Hepatocyte (in vitro differentiated cells): ENCODE measurements at regions not wholly inside any gene's neighbourhood (a gene's known extent, or its start where the extent isn't known, plus 50 kb on each side); places are given as distances from the start of the nearest gene placed in this dataset.
"Not testable (repeated sequence)": the region's sequence is repeated elsewhere in the genome, so short reads cannot be mapped to it uniquely, and the experiment has no call there.

Experiments used
- DNase-seq: peaks from one replicate; pipeline ENCODE4 v3.0.0-alpha.2; 2016; ENCODE audit warnings: low spot score
- H2AFZ ChIP-seq: fragments of 200-600 bp; sonication (generic); 2 replicates; pipeline ENCODE4 v1.6.0; 2016; ENCODE audit warnings: antibody characterized with exemption, mild to moderate bottlenecking
- H3K27ac ChIP-seq: fragments of 200-600 bp; sonication (generic); 2 replicates; pipeline ENCODE4 v1.5.1; 2016; ENCODE audit warnings: mild to moderate bottlenecking
- H3K27me3 ChIP-seq: fragments of 200-600 bp; sonication (generic); 2 replicates; pipeline ENCODE4 v1.6.1; 2016
- H3K36me3 ChIP-seq: fragments of 200-600 bp; sonication (generic); replicated peaks from 2 replicates; pipeline ENCODE4 v1.5.1; 2016; ENCODE audit warnings: low read depth; ENCODE audit not compliant: insufficient read depth
- H3K4me1 ChIP-seq: fragments of 200-600 bp; sonication (generic); 2 replicates; pipeline ENCODE4 v1.5.1; 2016; ENCODE audit warnings: mild to moderate bottlenecking, moderate library complexity; ENCODE audit not compliant: insufficient read depth
- H3K4me2 ChIP-seq: fragments of 200-600 bp; sonication (generic); 2 replicates; pipeline ENCODE4 v1.6.0; 2016
- H3K4me3 ChIP-seq: fragments of 200-600 bp; sonication (generic); 2 replicates; pipeline ENCODE4 v1.5.1; 2016; ENCODE audit warnings: mild to moderate bottlenecking
- H3K79me2 ChIP-seq: fragments of 200-600 bp; sonication (generic); 2 replicates; pipeline ENCODE4 v1.6.0; 2017; ENCODE audit warnings: mild to moderate bottlenecking
- H3K9me2 ChIP-seq: fragments of 200-600 bp; sonication (generic); replicated peaks from 2 replicates; pipeline ENCODE4 v1.6.0; 2017; ENCODE audit warnings: mild to moderate bottlenecking; ENCODE audit not compliant: insufficient read depth
- H3K9me3 ChIP-seq: fragments of 200-600 bp; sonication (generic); 2 replicates; pipeline ENCODE4 v1.5.1; 2016; ENCODE audit warnings: low read depth, mild to moderate bottlenecking
- H4K20me1 ChIP-seq: fragments of 200-600 bp; sonication (generic); 2 replicates; pipeline ENCODE4 v1.6.0; 2016; ENCODE audit warnings: mild to moderate bottlenecking; ENCODE audit not compliant: insufficient read depth, poor library complexity, severe bottlenecking
- EZH2 ChIP-seq: fragments of 200-600 bp; sonication (generic); IDR thresholded peaks from 2 replicates; pipeline ENCODE4 v1.6.1; 2016; ENCODE audit warnings: antibody characterized with exemption, mild to moderate bottlenecking, borderline replicate concordance
- EZH2phosphoT487 ChIP-seq: fragments of 200-600 bp; sonication (generic); IDR thresholded peaks from one replicate; pipeline ENCODE4 v1.6.1; 2018; ENCODE audit warnings: antibody characterized with exemption, mild to moderate bottlenecking, low read depth, moderate library complexity; ENCODE audit not compliant: unreplicated experiment, severe bottlenecking
- WGBS: methylation state at CpG from one replicate; pipeline ENCODE4 v1.1.6; 2016; ENCODE audit warnings: low lambda C conversion rate; ENCODE audit errors: missing lambda C conversion rate; 5-methylcytosine and 5-hydroxymethylcytosine counted together
- TF ChIP-seq, protein P1 (sequence below): fragments of 200-600 bp; sonication (generic); IDR thresholded peaks from 2 replicates; pipeline ENCODE4 v1.5.1; 2016; ENCODE audit warnings: antibody characterized with exemption, mild to moderate bottlenecking; ENCODE audit not compliant: poor library complexity

DNA sequence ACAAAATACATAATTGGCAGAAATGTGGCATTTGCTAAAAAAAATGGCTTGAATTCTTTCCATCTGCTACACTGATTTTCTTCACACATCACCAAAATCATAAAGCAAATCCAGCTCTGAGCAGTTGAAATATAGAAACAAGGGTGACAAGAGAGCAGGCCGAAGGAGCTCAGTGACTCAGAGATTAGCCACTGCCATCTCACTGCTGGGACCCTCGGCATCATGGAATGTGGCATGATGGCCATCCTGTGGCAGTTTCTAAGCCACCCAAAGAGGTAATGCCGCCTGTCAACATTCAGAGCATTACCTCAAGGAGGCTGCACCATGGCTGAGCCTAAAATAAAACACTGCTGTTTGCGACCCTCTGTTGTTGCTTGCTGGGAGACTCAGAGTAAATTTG, 80.5 kb upstream of the OSBPL11 start:
- no peaks in the 10 kb centered on the region for H3K27me3 ChIP-seq
- WGBS = 83% methylated on average over 4 of the region's 4 CpGs
- no peaks in the 10 kb centered on the region for H4K20me1 ChIP-seq
- no peak overlapping the region for H3K27ac ChIP-seq
- no peaks in the 10 kb centered on the region for H3K36me3 ChIP-seq
- no peaks in the 10 kb centered on the region for H3K4me1 ChIP-seq
- H3K4me2 ChIP-seq = no peak overlapping the region
- no peaks in the 10 kb centered on the region for H3K79me2 ChIP-seq
- no peak for DNase-seq
- no peaks in the 10 kb centered on the region for H3K9me3 ChIP-seq
- no peak overlapping the region for H3K4me3 ChIP-seq
- TF ChIP-seq EZH2phosphoT487 = no peak
- TF ChIP-seq, protein P1, sequence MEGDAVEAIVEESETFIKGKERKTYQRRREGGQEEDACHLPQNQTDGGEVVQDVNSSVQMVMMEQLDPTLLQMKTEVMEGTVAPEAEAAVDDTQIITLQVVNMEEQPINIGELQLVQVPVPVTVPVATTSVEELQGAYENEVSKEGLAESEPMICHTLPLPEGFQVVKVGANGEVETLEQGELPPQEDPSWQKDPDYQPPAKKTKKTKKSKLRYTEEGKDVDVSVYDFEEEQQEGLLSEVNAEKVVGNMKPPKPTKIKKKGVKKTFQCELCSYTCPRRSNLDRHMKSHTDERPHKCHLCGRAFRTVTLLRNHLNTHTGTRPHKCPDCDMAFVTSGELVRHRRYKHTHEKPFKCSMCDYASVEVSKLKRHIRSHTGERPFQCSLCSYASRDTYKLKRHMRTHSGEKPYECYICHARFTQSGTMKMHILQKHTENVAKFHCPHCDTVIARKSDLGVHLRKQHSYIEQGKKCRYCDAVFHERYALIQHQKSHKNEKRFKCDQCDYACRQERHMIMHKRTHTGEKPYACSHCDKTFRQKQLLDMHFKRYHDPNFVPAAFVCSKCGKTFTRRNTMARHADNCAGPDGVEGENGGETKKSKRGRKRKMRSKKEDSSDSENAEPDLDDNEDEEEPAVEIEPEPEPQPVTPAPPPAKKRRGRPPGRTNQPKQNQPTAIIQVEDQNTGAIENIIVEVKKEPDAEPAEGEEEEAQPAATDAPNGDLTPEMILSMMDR = no peak
- TF ChIP-seq EZH2 = no peak
- H3K9me2 ChIP-seq = no peaks in the 10 kb centered on the region
- H2AFZ ChIP-seq = no peak overlapping the region

- no peaks in the 10 kb centered on the region for H3K36me3 ChIP-seq
- WGBS = 83% methylated on average over 4 of the region's 4 CpGs
- no peaks in the 10 kb centered on the region for H3K27me3 ChIP-seq
- H3K27ac ChIP-seq = no peak overlapping the region
- TF ChIP-seq, protein P1 = peak; percentile 6
- no peak for TF ChIP-seq EZH2phosphoT487
- no peaks in the 10 kb centered on the region for H3K4me1 ChIP-seq
- H3K79me2 ChIP-seq = no peaks in the 10 kb centered on the region
- H4K20me1 ChIP-seq = no peaks in the 10 kb centered on the region
- no peaks in the 10 kb centered on the region for H3K9me3 ChIP-seq
- no peaks in the 10 kb centered on the region for H3K9me2 ChIP-seq
- no peak overlapping the region for H3K4me2 ChIP-seq
- no peak overlapping the region for H2AFZ ChIP-seq
- H3K4me3 ChIP-seq = no peak overlapping the region
- DNase-seq = no peak
These were observed 84.0 kb upstream of the OSBPL11 start for GRCh38 chr3:125679258-125679657.

- no peak overlapping the region for H2AFZ ChIP-seq
- H3K9me2 ChIP-seq = no peaks in the 10 kb centered on the region
- no peaks in the 10 kb centered on the region for H3K79me2 ChIP-seq
- no peak for DNase-seq
- H3K36me3 ChIP-seq = no peaks in the 10 kb centered on the region
- TF ChIP-seq EZH2phosphoT487 (no peak), EZH2 (no peak)
- TF ChIP-seq, protein P1 = no peak
- no peaks in the 10 kb centered on the region for H3K4me1 ChIP-seq
- H3K4me2 ChIP-seq = no peak overlapping the region
- H3K9me3 ChIP-seq = no peaks in the 10 kb centered on the region
- no peaks in the 10 kb centered on the region for H4K20me1 ChIP-seq
- no peaks in the 10 kb centered on the region for H3K27me3 ChIP-seq
- H3K4me3 ChIP-seq = no peak overlapping the region
- WGBS = 96% methylated on average over 11 of the region's 11 CpGs
- H3K27ac ChIP-seq = no peak overlapping the region
These were observed 85.8 kb upstream of the OSBPL11 start for GRCh38 chr3:125681146-125681545.

DNA sequence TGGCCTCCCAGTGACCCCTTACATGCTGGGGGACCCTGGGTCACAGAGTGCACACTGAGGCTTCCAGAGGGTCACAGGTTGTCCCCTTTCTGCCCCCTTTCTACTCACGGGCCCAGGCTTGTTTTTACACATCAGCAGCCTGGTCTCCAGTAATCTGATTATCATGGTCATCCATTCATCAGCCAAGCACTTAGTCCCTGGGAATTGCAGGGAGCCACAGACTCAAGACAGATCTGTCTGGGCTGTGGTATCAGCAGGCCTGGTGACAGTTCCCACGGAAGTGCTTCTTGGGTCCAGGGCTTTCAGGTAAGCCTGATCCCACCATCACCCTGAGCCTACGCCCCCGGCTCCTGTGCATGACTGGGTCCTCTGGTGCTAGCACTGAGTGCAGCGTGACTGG, 86.6 kb upstream of the OSBPL11 start:
- H2AFZ ChIP-seq, H3K4me2 ChIP-seq, H3K4me1 ChIP-seq, H3K36me3 ChIP-seq, H3K4me3 ChIP-seq, DNase-seq, H4K20me1 ChIP-seq, H3K27me3 ChIP-seq, H3K79me2 ChIP-seq, H3K27ac ChIP-seq, H3K9me2 ChIP-seq, H3K9me3 ChIP-seq: not testable (repeated sequence)
- WGBS = 75% methylated on average over 5 of the region's 5 CpGs

DNA sequence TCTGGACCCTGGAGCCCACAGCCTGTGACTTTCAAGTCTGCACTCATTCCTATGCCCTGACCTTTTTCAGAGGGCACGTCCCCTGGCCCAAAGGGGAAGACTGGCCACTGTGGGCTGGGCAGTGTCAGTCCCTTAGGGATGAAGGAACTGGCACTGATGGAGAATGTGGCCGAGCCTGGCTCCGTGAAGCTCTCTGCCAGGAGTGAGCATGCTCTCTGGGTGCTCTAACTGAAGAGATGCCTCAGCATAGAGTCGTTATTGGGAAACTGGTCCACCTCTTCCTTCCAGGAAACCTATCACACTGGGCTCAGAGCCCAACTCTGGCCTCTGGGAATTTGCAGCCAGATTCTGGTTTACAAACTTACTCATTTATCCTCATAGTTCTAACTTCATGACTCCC, 87.3 kb upstream of the OSBPL11 start:
- not testable (repeated sequence) for H3K27ac ChIP-seq, H3K79me2 ChIP-seq, DNase-seq, H2AFZ ChIP-seq, H3K9me3 ChIP-seq, H4K20me1 ChIP-seq, H3K36me3 ChIP-seq, H3K27me3 ChIP-seq, H3K4me2 ChIP-seq, H3K4me1 ChIP-seq, H3K4me3 ChIP-seq, H3K9me2 ChIP-seq
- WGBS = 82% methylated on average over 4 of the region's 4 CpGs
